Umbilical cord (tissue), 1 donor: ENCODE measurements at regions not wholly inside any gene's neighbourhood (a gene's known extent, or its start where the extent isn't known, plus 50 kb on each side); places are given as distances from the start of the nearest gene placed in this dataset.
"Not testable (repeated sequence)": the region's sequence is repeated elsewhere in the genome, so short reads cannot be mapped to it uniquely, and the experiment has no call there.

ENCODE experiments used
- DNase-seq: peaks from one replicate; pipeline ENCODE4 v3.0.0-alpha.2; 2015; ENCODE audit warnings: low spot score

DNA sequence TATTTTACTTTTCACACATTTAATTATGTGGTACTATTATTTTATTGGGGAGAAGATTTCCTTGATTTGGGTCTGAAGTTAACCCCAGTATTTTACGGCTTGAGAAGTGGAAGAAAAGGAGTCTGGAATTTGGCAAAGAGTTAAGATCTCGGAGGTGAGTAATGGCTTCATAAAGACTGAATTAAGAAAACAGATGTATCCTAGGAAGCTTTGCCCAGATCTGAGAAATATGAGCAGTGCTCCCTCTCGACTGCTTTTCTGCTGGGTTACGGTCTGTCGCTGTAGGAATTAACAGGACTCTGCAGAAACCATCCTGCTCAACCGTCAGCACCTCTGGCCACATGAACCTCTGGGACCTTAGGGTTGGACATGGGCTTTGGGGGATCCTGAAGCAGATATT is 163.6 kb upstream of the NDN start:
- DNase-seq, result peak; percentile 12

DNA sequence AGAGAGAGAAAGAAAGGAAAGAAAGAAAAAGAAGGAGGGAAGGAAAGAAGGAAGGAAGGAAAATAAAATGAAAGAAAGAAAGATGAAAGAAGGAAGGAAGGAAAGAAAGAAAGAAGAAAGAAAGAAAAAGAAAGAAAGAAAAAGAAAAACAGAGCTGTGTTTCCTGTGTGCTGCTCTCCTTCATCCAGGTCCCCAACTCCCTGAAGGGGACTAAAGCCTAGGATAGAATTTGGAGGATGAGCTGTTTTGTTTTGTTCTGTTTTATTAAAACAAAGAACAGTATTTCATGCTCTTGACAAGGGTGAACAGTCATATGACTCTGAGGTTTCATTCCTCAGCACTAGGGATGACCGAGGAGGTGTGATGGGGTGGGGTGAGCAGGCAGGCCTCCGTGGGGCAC is 164.8 kb upstream of the NDN start:
- no peak for DNase-seq

DNA sequence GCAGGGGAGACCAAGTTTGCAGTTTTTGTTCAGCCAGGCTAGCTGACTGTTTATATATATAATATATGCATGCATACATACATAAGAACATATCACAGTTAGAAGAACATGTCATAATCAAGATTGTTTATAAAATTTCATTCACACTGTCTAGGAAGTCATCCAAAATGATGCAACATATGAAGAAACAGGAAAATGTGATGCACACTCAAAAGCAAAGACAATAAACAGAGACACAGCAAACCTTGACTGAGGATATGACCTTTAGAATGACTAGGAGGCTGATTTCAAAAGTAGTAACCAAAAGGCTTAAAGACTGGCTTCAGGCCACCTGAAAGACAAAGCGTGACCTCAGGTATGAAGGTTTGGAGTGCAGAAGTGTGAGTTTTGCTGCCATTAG is 166.2 kb upstream of the NDN start:
- DNase-seq, result no peak

DNA sequence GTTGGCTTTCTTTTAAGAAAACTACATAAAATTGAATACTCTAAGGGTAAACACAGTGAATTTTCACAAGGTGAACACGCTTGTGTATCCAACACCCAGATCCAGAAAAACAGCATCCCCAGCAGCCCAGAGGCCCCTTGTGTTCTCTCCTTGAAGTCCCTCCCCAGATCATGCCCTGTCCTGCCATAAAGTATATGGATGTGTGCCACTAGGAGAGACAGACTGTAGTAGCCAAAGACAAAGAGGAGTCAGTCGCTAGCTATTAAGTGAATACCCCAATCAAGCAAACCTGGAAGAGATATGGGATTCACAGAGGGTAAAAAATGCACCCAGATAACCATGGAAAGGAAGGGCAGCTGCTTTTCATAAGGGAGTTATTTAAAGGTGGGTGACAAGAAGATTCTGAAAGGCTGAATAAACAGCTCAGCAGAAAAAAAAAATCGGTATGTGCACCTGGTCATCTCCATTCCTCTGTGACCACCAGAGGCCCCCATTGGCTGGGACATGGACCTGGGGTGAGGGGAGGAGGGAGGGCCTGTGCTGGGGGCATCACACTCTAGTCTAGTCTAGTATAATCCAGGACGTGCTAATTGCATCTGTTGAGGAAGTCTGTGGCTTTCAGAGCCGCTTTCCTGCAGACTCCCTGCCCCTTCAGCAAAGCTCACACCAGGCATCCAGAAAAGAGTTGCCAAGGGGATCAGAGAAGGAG is 167.3 kb upstream of the NDN start:
- DNase-seq, result no peak

DNA sequence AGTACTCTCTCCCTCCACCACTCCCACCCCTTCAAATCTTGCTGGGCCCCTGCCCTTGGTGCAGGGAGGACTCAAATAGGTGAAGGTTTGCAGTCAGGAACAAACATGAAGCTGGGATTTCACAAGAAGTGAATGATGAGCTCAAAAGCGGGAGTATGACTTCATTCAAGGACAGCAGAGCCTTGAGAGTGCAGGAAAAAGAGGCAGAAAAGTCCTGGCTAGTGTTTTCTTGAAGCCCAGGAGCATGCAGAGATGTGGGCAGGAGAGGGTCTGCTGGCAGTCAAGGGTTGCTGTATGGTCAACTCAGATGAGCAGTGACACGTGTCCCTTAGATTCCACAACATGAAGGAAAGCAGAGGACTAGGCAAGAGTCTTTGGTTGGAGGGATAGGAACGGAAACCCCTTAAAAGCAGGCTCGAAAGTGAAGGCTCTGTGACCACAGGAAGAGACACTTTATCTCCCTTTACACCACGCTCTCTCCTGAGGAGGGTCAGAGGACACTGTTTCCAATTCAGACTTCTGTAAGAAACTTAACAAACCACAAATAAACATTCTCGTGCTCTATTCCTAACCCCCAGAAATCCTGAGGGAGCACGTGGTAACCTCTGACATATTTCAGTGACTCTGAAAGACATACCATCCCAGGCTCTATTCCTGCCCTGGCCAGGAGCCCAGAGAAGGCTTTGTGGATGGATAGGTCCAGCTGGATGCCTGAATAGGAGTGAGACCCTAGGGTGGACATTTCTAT is 168.0 kb upstream of the NDN start:
- peak; percentile 43 for DNase-seq

DNA sequence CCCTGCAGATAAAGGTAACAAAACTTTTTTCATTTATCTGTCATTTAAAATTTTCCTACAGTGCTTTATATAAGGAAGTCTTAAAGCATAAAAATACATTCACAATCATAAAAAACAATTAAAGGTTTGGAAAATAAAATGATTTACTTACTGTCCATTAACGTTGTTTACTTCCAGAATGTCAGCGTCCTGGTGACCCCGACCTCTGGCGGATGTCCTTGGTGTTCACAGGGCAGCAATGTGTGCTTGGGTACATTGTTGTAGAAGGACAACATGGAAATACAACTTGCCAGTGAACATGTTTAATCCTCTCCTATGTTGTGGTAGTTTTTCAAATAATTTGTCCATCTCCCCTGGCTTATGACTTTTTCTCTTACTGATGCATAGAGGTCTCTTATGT is 168.8 kb upstream of the NDN start:
- DNase-seq, result no peak

DNA sequence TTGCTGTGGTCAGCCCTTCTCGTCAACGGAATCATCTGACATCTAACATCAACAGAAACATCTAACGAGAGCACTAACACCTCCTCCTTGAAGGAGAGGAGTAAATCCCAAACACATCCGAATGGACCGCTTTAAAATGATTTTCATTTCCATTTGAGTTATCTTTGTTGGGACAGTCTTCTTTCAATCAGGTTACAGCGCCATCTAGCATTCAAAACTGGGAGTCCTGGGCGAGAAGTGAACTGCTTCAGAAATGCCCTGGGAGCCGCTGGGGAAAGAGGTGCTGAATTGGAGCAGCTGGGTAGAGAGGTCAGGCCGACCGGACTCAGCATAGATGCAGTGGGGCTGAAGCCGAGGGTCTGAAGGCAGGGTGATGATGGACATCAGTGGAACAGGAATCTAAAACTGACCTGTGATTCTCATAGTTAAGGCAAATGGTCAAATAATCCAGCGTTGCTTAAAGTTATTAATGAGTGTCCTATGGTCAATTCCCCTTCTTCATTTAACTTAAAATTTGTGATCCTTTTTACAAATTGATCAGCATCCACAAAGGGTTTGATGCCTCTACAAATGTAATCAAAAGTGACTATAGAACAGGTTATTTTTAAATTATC is 170.0 kb upstream of the NDN start:
- DNase-seq, result peak; percentile 72

DNA sequence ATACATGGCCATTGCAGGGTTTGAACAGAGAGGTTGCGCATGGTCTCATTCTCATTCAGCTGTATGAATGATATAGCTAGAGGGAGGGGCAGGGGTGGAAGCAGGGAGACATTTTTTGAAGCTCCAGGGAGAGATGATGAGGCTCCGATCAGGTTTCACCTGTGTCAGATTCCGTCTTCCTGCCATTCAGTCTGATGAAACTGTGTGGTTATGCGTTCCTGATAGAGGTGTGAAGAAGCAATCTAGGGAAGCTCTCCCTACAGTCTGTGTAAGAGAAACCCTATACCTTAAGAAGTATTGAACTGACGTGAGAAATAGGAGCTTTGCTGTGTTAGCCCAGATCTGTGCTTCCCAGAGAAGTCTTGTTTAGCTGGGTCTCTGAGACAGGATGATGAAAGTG is 171.9 kb upstream of the NDN start:
- no peak for DNase-seq

DNA sequence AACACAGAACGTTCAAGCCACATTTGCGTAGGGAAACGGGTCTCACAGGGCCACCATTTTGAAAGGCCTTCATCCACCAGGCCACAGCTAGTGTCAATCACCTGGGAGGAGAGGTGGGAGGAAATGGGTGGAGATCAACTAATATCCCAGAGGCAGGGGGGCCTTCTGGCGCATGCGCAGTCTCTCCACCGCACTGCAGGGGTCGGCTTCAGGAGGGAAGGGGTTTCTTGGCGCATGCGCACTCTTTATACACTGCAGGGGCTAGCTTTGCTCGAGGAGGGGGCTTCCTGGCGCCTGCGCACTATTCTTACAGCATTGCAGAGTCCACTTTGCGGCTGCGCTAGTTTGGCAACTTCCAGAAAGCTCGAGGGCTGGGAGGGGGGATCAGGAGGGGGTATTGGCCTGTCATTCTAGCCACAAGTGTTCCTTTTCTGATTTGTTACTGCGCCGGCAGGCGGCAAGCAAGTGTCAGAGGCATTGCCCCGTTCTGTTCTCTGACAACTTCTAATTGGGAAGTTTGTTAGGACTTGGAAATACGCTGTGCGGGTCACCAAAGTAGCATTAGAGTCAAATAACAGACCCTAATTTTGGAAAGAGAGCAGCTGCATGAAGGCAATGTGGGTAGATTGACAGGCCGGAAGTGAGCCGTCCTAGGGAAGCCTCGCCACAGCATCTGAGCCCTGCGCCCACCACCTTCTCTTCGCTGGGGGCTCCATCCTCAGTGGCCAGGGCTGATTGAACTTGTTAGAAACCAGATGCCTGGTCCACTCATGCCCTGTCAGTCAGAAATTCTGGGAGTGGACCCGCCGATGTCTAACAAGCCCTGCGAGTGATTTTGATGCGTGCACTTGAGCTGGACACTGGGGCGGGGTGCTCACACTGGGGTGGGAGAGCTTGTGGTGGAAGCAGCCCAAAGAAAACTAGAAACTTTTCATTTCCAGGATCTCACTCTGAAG is 173.5 kb upstream of the NDN start:
- no peak for DNase-seq

DNA sequence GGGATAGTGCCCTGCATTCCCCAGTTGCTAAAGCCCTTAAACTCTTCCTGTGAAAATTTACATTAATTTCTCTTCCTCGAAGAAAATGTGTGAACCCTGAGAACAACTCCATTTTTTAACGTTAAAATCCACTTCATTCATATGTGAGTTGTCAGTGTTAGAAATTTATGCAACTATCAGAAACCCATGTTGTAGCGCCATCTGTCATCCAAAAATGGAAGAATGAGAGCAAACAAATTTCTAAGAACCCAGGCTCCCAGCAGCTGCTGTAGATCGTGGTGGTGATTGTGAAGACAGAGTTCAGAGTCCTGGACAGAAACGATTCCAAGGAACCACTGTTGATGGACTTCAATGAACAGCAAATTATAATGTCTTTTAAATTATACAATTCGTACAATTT is 179.7 kb upstream of the NDN start:
- DNase-seq, result peak; percentile 38

DNA sequence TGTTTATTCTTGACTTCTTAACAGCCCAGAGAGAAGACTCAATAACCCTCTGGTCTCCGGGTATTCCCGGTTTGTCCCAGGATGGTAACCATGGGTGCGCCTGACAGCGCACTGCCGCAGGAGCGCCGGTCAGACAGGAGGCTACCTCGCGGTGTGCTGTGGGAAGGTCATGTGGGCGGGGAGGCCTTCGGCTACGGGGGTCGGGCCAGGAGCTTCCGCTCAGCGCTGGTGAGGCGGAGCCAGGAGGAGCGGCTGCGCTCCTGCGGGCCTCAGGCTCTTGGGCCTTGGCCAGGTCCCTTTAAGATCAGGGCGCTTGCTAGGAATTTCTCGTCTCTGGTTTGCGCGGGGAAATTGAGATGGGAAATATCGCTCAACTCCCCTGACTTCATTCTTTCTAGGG is 182.3 kb upstream of the NDN start:
- DNase-seq, result peak; percentile 62

DNA sequence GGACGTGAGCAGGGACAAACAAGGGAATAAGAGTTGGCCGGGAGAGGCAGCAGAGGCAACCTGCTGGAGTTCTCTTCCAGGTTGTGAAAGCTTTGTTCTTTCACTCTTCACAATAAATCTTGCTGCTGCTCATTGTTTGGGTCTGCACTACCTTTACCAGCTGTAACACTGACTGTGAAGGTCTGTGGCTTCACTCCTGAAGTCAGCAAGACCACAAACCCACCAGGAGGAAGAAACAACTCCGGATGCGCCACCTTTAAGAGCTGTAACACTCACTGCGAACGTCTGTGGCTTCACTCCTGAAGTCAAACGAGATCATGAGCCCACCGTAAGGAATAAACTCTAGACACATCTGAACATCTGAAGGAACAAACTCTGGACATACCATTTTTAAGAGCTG is 186.5 kb upstream of the NDN start:
- not testable (repeated sequence) for DNase-seq

DNA sequence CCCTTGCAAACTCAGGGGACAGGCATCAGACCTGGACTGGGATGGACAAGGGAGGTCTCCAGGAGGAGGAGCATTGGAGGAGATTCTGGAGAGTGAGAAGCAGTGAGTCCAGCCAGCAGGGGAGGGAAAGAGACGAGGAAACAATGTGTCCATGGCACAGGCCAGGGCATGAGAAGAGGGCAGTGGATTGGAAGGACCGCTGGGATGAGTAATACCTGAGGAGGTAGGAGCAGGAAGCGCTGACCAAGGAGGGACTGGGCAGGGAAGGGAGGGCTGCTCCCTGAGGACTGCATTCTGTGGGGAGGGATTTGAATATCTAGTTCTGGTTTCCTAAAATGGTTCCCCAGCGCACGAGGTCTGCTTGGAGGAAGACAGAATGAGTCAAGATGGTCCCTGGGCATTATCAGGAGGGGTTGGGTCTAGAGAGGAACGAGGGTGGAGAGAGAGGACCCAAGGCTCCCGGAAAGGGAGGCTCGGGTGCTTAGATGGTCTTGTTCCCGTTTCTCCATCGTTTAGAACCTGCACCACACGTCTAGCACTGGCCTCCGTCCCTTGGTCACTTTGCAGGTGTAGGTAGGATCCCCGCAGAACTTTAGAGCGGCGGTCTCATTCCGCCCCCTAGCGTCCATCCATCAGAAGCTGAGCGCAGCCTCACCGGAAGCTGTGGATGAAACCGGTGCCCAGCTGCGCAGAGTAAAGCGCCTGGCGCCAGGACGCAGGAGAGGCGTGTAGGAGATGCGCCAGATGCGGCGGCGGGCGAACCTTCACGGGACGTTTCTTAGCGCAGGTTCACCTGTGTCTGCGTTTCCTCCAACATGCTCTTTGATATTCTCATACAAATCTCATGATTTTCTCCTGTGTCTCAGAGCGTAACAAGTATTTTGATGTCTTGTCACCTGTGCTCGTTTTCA is 190.7 kb upstream of the NDN start:
- DNase-seq, result peak; percentile 38

DNA sequence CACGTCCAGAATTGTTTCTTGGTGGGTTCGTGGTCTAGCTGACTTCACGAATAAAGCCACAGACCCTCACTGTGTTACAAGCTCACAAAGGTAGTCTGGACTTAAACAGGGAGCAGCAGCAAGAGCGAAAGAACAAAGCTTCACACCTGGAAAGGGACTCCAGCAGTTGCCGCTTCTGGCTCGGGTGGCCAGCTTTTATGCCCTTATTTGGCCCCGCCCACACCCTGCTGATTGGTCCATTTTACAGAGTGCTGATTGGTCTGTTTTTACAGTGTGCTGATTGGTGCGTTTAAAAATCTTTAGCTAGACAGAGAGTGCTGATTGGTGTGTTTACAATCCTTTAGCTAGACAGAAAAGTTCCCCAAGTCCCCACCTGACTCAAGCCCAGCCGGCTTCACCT is 194.2 kb upstream of the NDN start:
- DNase-seq, result no peak

DNA sequence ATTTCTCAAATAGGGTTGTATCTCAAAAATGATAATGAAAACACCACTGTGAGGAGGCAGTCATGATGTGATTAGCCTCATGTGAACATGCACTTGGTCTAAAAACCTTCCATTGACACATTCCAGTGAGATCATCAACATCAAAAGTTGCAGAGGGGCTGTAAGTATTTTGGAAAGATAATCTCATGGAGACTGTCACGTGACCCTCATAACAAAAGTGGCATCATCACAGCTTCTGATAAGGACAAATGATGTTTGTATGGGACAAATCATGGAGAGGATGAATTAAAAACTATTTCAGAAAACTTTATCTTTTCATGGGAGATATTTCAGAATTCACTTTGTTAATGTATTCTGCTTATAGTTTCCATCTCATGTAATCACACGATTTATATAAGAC is 203.1 kb upstream of the NDN start:
- no peak for DNase-seq

DNA sequence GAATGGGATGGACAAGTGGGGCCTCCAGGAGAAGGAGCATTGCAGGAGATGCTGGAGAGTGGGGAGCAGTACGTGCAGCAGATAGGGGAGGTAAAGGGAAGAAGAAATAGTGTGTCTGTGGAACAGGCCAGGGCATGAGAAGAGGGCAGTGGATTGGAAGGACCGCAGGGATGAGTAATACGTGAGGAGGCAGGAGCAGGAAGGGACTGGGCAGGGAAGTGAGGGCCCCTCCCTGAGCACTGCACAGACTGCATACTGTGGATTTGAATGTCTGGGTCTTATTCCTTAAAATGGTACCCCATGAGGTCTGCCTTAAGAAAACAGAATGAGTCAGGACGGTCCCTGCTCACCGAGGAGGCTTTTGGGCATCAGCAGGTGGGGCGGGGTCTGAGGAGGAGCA is 210.0 kb upstream of the NDN start:
- peak; percentile 5 for DNase-seq

DNA sequence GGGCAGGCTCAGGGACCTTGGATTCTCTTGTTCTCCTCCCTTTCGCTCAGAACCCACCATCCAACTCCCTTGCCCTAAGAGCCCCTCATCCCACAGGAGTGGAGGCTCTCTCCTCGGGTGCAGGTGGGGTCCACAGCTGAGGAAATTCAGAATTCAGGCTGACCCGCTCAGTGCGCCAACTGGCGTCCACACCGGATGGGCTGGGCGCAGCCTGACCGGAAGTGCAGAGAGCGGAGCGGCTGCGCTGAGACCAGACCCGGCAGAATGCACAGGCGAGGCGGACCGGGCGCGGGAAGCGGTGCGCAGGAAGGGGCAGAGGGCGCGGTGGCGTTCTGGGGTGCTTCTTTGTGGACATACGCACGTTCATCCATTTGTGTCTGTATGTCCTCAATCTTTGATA is 210.4 kb upstream of the NDN start:
- DNase-seq, result peak; percentile 19

DNA sequence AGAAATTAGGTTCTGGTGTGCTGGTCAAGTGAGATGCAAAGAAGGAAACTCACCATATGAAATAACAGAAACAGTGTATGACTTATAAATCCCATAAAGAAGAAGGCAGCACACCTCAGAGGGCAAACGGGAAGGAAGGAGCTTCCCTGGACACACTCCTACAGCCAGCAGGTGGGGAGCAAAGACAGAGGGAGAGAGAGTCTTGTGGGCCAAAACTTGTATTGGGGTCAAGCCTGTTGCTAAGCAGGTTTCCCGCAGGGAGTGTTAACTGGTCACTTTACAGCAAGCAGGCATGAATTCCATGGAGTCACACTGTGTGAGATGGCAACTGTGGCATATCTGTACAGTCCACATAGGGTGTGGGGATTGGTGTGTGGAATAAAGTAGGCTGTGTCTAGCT is 222.9 kb upstream of the NDN start:
- DNase-seq, result no peak

DNA sequence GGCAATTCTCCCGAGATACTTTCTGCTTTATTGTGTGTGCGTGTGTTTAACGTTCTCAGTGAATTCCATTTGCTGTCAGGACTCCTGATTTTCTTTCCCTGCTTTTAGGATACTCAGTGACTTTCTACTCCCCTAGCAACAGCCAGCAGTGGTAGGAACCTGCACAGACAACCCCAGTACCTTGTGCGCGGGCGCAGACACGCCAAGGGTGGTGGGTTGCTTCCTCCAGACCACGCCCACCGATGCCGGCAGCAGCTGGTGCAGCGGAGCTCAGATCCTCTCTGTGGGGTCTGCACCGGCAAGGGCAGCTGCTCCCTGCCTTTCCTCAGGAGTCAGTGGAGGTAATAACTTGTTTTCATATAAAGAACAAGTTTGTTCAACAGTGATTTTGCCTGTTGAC is 225.1 kb upstream of the NDN start:
- no peak for DNase-seq

DNA sequence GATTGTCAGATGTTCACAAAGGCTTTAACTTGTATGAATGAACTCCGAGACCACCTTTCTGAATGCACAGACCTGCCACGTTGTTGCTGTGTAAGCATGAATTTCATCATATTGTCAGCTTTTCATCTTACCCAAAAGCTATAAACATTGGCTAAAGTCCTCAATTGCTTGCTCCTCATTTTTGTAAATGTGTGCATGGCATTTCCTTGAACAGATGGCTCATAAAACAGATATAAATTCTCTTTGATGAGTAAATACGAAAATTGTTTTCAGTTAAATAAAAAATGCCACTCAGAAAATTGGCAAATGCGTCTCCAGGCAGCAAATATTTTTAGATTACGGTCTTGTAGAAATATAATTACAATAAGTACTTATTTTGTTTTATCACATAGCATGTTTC is 226.0 kb upstream of the NDN start:
- DNase-seq, result no peak

DNA sequence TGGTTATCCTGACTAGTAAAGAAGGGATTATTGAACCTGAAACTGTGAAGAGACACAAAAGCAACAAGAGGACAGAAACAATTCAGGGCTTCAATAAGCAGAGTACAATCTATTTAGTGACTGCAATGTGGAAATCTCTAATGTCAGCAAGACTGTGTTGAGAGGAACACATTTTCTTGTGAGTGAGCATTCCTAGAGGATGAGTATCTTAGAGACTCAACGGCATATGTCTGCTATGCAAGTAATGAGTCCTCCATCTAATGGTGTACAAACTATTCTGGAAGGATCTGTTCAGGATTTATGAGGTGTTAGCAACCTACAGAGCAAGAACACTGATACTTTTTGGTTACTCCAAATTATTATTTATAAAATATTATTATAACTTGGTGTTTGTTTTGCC is 226.5 kb upstream of the NDN start:
- DNase-seq, result no peak
